Right lobe of liver (tissue), 6 donors: ENCODE measurements at regions not wholly inside any gene's neighbourhood (a gene's known extent, or its start where the extent isn't known, plus 50 kb on each side); places are given as distances from the start of the nearest gene placed in this dataset.
"Not testable (repeated sequence)": the region's sequence is repeated elsewhere in the genome, so short reads cannot be mapped to it uniquely, and the experiment has no call there.

Experiments used
- ATAC-seq, 4 donors: fragments of 200-7000 bp; cut with Tn5 transposase; one replicate each; pipeline ENCODE4 v1.9.1; 2020; ENCODE audit warnings: mild to moderate bottlenecking in 4 of 4, moderate library complexity in 4 of 4
- DNase-seq, 3 donors: peaks; one replicate each; pipeline ENCODE4 v3.0.0-alpha.2; 2020
- H3K27ac ChIP-seq, 3 donors: fragments of 200-600 bp; one replicate each; pipeline ENCODE4 v1.8.0; 2022
- H3K27me3 ChIP-seq, 2 donors: fragments of 200-600 bp; one replicate each; pipeline ENCODE4 v1.8.0; 2022
- H3K36me3 ChIP-seq, 4 donors: fragments of 200-600 bp; sonication (generic) in 1 of 4; one replicate each; pipeline versions ENCODE4 v1.5.1 to v1.8.0; 2017 to 2022; ENCODE audit warnings: control low read depth in 1 of 4
- H3K4me1 ChIP-seq, 4 donors: fragments of 200-600 bp; sonication (generic) in 1 of 4; one replicate each; pipeline versions ENCODE4 v1.5.1 to v1.8.0; 2017 to 2022; ENCODE audit warnings: control low read depth in 1 of 4
- H3K4me3 ChIP-seq, 3 donors: fragments of 200-600 bp; one replicate each; pipeline ENCODE4 v1.8.0; 2022
- H3K9me3 ChIP-seq, 4 donors: fragments of 200-600 bp; sonication (generic) in 1 of 4; one replicate each; pipeline versions ENCODE4 v1.5.1 to v1.8.0; 2017 to 2022; ENCODE audit warnings: control low read depth in 1 of 4
- POLR2A ChIP-seq: fragments of 450-650 bp; IDR thresholded peaks from one replicate; pipeline ENCODE4 v1.6.1; 2017; ENCODE audit warnings: antibody characterized with exemption, mild to moderate bottlenecking
- WGBS: methylation state at CpG from one replicate; pipeline ENCODE4 v1.1.6; 2018; ENCODE audit warnings: low coverage, low lambda C conversion rate; ENCODE audit not compliant: insufficient coverage; ENCODE audit errors: missing lambda C conversion rate; 5-methylcytosine and 5-hydroxymethylcytosine counted together
- intact Hi-C, 2 donors: fragments of 100-400 bp; cut with DNase I; formaldehyde crosslinking; loops; one replicate each; pipeline versions ENCODE4 v1.11.2 to v1.14.1; 2022
- TF ChIP-seq, protein P1 (sequence below), 4 donors: fragments of 200-600 bp in 3 of 4; fragments of 450-650 bp in 1 of 4; IDR thresholded peaks; one replicate each; pipeline versions ENCODE4 v1.5.1 to v1.8.0; 2016 to 2022; ENCODE audit warnings: antibody characterized with exemption in 4 of 4, mild to moderate bottlenecking in 2 of 4
- donor health status: DM: no; HTN: yes; CAD: no.
- donor health status: DM: no; HTN: no; CAD: no.
- donor health status: DM: no; HTN: no; CAD: no.
- donor health status: DM: no; HTN: yes; CAD: no.
- donor health status: DM: no; HTN: yes; CAD: no.

DNA sequence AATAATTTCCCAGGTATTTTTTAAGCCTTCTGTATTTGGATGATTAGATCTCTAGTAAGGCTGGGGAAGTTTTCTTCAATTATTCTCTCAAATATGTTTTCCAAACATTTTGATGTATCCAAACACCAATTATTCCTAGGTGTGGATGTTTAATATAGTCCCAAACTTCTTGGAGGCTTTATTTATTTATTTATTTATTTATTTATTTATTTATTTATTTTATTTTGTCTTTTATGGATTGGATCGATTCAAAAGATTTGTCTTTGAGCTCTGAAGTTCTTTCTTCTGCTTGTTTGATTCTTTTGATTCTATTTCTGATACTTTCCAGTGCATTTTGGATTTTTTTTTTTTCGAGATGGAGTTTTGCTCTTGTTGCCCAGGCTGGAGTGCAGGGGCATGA, 2267.9 kb upstream of the RAG2 start:
- no peak overlapping the region for H3K27ac ChIP-seq
- intact Hi-C loops, result no loop called here
- 36% methylated on average over 2 of the region's 2 CpGs for WGBS
- H3K4me1 ChIP-seq, result no peaks in the 10 kb centered on the region
- no peak overlapping the region for H3K4me3 ChIP-seq
- H3K27me3 ChIP-seq, result no peaks in the 10 kb centered on the region
- ATAC-seq (no peak), DNase-seq (no peak)
- no peaks in the 10 kb centered on the region for H3K9me3 ChIP-seq
- no peak for TF ChIP-seq POLR2A
- TF ChIP-seq, protein P1, sequence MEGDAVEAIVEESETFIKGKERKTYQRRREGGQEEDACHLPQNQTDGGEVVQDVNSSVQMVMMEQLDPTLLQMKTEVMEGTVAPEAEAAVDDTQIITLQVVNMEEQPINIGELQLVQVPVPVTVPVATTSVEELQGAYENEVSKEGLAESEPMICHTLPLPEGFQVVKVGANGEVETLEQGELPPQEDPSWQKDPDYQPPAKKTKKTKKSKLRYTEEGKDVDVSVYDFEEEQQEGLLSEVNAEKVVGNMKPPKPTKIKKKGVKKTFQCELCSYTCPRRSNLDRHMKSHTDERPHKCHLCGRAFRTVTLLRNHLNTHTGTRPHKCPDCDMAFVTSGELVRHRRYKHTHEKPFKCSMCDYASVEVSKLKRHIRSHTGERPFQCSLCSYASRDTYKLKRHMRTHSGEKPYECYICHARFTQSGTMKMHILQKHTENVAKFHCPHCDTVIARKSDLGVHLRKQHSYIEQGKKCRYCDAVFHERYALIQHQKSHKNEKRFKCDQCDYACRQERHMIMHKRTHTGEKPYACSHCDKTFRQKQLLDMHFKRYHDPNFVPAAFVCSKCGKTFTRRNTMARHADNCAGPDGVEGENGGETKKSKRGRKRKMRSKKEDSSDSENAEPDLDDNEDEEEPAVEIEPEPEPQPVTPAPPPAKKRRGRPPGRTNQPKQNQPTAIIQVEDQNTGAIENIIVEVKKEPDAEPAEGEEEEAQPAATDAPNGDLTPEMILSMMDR (IDR thresholded peaks at IDR 0.05), result no peak
- H3K36me3 ChIP-seq, result no peaks in the 10 kb centered on the region

DNA sequence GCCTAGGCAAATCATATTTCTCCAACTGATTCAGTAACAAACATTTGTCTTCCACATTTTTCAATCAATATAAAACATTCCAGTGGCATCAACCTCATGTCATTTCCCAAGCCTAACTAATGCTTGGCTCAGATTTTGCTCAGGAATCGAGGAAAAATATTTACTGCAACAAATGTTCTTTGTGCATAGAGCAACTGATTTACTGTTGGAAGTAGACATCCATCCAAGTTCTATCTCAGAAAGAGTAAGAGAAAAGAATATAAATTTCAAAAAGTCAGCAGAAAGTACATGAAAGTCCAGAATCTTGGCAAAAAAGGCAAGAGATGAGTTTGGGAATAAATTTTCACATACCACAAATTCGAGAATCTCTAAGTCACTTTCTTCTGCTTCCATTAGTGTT, 2245.0 kb upstream of the RAG2 start:
- WGBS, result 31% methylated on average over 2 of the region's 2 CpGs
- no peak overlapping the region for H3K27ac ChIP-seq
- no peaks in the 10 kb centered on the region for H3K27me3 ChIP-seq
- H3K4me3 ChIP-seq, result no peak overlapping the region
- intact Hi-C loops, result no loop called here
- no peaks in the 10 kb centered on the region for H3K36me3 ChIP-seq
- H3K4me1 ChIP-seq, result no peaks in the 10 kb centered on the region
- ATAC-seq (no peak), DNase-seq (no peak)
- no peak for TF ChIP-seq POLR2A
- H3K9me3 ChIP-seq, result no peaks in the 10 kb centered on the region

DNA sequence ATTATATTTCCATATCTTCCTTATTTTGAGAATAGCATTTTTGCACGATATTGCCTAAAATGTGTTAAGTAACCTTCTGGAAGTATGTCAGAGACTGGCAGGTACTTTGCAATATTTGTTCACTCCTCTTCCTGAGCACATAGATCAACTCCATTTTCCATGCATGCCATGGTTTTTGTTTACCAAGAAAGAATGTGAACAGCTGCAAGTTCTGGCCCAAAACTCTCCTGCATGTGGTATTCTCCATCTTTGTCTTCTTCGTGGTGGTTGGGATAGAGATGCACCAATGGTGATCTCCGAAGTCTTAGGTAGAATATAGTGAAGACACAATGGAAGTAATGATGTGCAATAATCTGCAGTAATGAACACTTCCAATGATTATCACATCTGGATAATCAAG, 2241.0 kb upstream of the RAG2 start:
- no peak for TF ChIP-seq POLR2A
- TF ChIP-seq, protein P1 (IDR thresholded peaks at IDR 0.05), result no peak
- WGBS, result 49% methylated on average over 3 of the region's 3 CpGs
- Histone ChIP-seq H3K9me3 (no peaks in the 10 kb centered on the region), H3K36me3 (no peaks in the 10 kb centered on the region), H3K27ac (no peak overlapping the region), H3K4me3 (no peak overlapping the region), H3K4me1 (no peaks in the 10 kb centered on the region), H3K27me3 (no peaks in the 10 kb centered on the region)
- intact Hi-C loops, result no loop called here
- ATAC-seq, result no peak
- no peak for DNase-seq

DNA sequence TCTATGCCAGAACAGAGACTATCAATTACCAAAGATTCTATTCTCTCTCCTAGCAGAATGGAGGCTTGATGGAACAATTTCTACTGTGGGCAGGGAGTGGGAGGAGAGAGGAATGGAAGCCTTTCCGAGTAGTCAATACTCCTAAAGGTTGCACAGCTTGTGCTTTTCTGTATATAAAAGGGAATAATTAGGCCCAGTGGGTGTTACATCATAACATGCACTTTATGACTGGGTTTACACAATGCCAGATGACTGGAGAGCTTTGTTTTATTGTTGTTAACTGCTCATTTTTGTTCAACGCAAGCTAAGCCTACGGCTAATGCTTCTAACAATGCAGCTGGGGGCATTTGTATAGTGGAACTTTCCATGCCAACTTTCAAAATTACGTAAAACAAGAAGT, 2237.9 kb upstream of the RAG2 start:
- 70% methylated on average over 4 of the region's 4 CpGs for WGBS
- TF ChIP-seq, protein P1 (IDR thresholded peaks at IDR 0.05), result no peak
- TF ChIP-seq POLR2A, result no peak
- Histone ChIP-seq H3K36me3 (no peaks in the 10 kb centered on the region), H3K9me3 (no peaks in the 10 kb centered on the region), H3K4me3 (no peak overlapping the region), H3K27ac (no peak overlapping the region), H3K4me1 (no peaks in the 10 kb centered on the region), H3K27me3 (no peaks in the 10 kb centered on the region)
- DNase-seq (no peak), ATAC-seq (no peak)
- intact Hi-C loops, result no loop called here

DNA sequence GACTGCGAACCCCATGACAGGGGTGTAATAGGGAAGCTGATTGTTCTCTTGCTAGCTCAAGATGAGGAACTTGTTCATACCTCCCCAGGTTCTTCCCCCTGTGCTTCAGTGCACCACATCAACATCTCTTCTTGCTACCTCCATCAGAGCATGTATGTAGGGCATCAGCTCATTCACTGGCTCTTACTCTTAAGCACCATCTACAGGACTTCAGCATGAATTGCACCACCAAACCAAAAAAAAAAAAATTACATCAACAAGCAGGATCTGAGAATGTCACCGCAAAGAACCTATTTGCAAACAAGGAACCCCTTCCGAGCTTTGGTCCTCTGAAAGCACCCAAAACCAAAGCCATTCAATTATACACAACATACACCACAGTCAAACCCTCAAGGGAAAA, 2226.5 kb upstream of the RAG2 start:
- no peaks in the 10 kb centered on the region for H3K4me1 ChIP-seq
- H3K27ac ChIP-seq, result no peak overlapping the region
- H3K27me3 ChIP-seq, result no peaks in the 10 kb centered on the region
- H3K9me3 ChIP-seq, result no peaks in the 10 kb centered on the region
- TF ChIP-seq, protein P1 (IDR thresholded peaks at IDR 0.05), result peak in 3 of 4 donors; percentile 26 to 45 (median 32)
- TF ChIP-seq POLR2A, result no peak
- intact Hi-C loops, result no loop called here
- DNase-seq, result no peak
- WGBS, result 53% methylated on average over 3 of the region's 3 CpGs
- no peak overlapping the region for H3K4me3 ChIP-seq
- ATAC-seq, result peak; percentile 33 to 56 (median 52)
- no peaks in the 10 kb centered on the region for H3K36me3 ChIP-seq

DNA sequence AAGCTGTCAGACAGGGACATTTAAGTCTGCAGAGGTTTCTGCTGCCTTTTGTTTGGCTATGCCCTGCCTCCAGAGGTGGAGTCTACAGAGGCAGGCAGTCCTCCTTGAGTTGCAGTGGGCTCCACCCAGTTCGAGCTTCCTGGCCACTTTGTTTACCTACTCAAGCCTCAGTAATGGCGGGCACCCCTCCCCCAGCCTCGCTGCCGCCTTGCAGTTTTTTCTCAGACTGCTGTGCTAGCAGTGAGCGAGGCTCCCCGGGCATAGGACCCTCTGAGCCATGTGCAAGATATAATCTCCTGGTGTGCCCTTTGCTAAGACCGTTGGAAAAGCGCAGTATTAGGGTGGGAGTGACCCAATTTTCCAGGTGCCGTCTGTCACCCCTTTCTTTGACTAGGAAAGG, 2223.8 kb upstream of the RAG2 start:
- H3K4me1 ChIP-seq, DNase-seq, ATAC-seq, intact Hi-C loops, H3K9me3 ChIP-seq, H3K4me3 ChIP-seq, H3K27ac ChIP-seq, H3K36me3 ChIP-seq, H3K27me3 ChIP-seq: not testable (repeated sequence)
- 73% methylated on average over 5 of the region's 9 CpGs for WGBS
